Astrocyte (in vitro differentiated cells and primary cell): ENCODE measurements at regions not wholly inside any gene's neighbourhood (a gene's known extent, or its start where the extent isn't known, plus 50 kb on each side); places are given as distances from the start of the nearest gene placed in this dataset.

Source experiments
- EZH2 ChIP-seq: IDR thresholded peaks from 2 replicates; pipeline ENCODE4 v1.6.1; 2012; ENCODE audit warnings: mild to moderate bottlenecking, low read length, inconsistent platforms; ENCODE audit not compliant: insufficient read depth
- TF ChIP-seq, protein P1 (sequence below): IDR thresholded peaks from 2 replicates; pipeline ENCODE4 v1.5.1; 2011; ENCODE audit warnings: low read depth, mild to moderate bottlenecking, inconsistent platforms, low read length, moderate library complexity; ENCODE audit not compliant: insufficient read depth

DNA sequence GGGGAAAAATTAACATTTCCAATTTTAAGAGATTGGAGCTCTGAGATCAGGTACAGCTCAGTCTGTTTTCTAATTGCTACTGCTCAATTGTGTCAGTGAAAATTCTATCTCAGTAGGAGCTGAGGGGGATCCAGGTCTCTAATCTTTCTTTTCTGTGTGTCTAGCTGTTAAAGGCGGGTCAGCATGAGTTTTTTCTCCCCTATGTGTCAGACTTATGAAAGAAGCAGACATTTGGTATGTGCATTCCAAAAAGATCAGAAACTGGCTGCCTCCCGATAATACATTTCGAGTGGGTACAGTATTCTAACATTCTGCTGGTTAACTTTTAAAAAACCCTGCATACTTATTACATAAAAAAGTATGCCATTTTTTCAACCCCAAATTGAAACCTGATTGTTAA lies 72.4 kb downstream of the PCDH7 start:
- TF ChIP-seq, protein P1, sequence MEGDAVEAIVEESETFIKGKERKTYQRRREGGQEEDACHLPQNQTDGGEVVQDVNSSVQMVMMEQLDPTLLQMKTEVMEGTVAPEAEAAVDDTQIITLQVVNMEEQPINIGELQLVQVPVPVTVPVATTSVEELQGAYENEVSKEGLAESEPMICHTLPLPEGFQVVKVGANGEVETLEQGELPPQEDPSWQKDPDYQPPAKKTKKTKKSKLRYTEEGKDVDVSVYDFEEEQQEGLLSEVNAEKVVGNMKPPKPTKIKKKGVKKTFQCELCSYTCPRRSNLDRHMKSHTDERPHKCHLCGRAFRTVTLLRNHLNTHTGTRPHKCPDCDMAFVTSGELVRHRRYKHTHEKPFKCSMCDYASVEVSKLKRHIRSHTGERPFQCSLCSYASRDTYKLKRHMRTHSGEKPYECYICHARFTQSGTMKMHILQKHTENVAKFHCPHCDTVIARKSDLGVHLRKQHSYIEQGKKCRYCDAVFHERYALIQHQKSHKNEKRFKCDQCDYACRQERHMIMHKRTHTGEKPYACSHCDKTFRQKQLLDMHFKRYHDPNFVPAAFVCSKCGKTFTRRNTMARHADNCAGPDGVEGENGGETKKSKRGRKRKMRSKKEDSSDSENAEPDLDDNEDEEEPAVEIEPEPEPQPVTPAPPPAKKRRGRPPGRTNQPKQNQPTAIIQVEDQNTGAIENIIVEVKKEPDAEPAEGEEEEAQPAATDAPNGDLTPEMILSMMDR, result no peak
- no peak for TF ChIP-seq EZH2
